Left lung (tissue), 4 donors: ENCODE measurements at regions not wholly inside any gene's neighbourhood (a gene's known extent, or its start where the extent isn't known, plus 50 kb on each side); places are given as distances from the start of the nearest gene placed in this dataset.

Source experiments
- ATAC-seq: fragments of 200-7000 bp; cut with Tn5 transposase; one replicate; pipeline ENCODE4 v1.9.1; 2020; ENCODE audit warnings: moderate library complexity
- DNase-seq, 4 donors: peaks; one replicate each; pipeline ENCODE4 v3.0.0-alpha.2; 2013 to 2020
- H3K27ac ChIP-seq, 2 donors: fragments of 200-600 bp; sonication (generic) in 1 of 2; one replicate each; pipeline versions ENCODE4 v1.5.0 to v1.8.0; 2020 to 2021
- H3K27me3 ChIP-seq, 2 donors: fragments of 200-600 bp; sonication (generic) in 1 of 2; one replicate each; pipeline versions ENCODE4 v1.5.0 to v1.8.0; 2020 to 2021
- H3K36me3 ChIP-seq, 2 donors: fragments of 200-600 bp; sonication (generic) in 1 of 2; one replicate each; pipeline versions ENCODE4 v1.5.0 to v1.8.0; 2020 to 2021
- H3K4me1 ChIP-seq, 2 donors: fragments of 200-600 bp; one replicate each; pipeline ENCODE4 v1.8.0; 2021
- H3K4me3 ChIP-seq, 2 donors: fragments of 200-600 bp; sonication (generic) in 1 of 2; one replicate each; pipeline versions ENCODE4 v1.5.0 to v1.8.0; 2020 to 2021; ENCODE audit warnings: mild to moderate bottlenecking in 1 of 2
- H3K9me3 ChIP-seq, 2 donors: fragments of 200-600 bp; sonication (generic) in 1 of 2; one replicate each; pipeline versions ENCODE4 v1.5.0 to v1.8.0; 2020 to 2021
- CTCF ChIP-seq, 2 donors: fragments of 200-600 bp; sonication (generic) in 1 of 2; IDR thresholded peaks; one replicate each; pipeline versions ENCODE4 v1.5.0 to v1.8.0; 2021; ENCODE audit warnings: antibody characterized with exemption in 2 of 2
- intact Hi-C, 2 donors: fragments of 100-400 bp; cut with DNase I; formaldehyde crosslinking; loops; one replicate each; pipeline versions ENCODE4 v1.11.2 to v1.14.2; 2022
- donor health status: DM: no; HTN: yes; CAD: no.
- donor health status: DM: no; HTN: no; CAD: no.

GRCh38 chr18:65477455-65477854 is 273.4 kb upstream of the CDH7 start:
- ATAC-seq (no peak), DNase-seq (no peak)
- H3K36me3 ChIP-seq, result no peaks in the 10 kb centered on the region
- intact Hi-C loops, result no loop called here
- no peak overlapping the region for H3K27ac ChIP-seq
- no peaks in the 10 kb centered on the region for H3K27me3 ChIP-seq
- no peak for TF ChIP-seq CTCF (IDR thresholded peaks at IDR 0.05)
- H3K4me1 ChIP-seq, result no peaks in the 10 kb centered on the region
- no peak overlapping the region for H3K4me3 ChIP-seq
- peaks cover 0 to 2% of the 10 kb centered on the region in 2 donors for H3K9me3 ChIP-seq

- Histone ChIP-seq H3K36me3 (no peaks in the 10 kb centered on the region), H3K9me3 (no peaks in the 10 kb centered on the region), H3K27me3 (no peaks in the 10 kb centered on the region), H3K27ac (no peak overlapping the region), H3K4me1 (no peaks in the 10 kb centered on the region), H3K4me3 (no peak overlapping the region)
- no peak for ATAC-seq
- intact Hi-C loops, result no loop called here
- DNase-seq, result no peak
- TF ChIP-seq CTCF (IDR thresholded peaks at IDR 0.05), result no peak
Observed at GRCh38 chr18:65468881-65469280, 281.9 kb upstream of the CDH7 start.

- H3K27ac ChIP-seq, result no peak overlapping the region
- DNase-seq (no peak), ATAC-seq (no peak)
- no peaks in the 10 kb centered on the region for H3K27me3 ChIP-seq
- intact Hi-C loops, result no loop called here
- no peaks in the 10 kb centered on the region for H3K36me3 ChIP-seq
- TF ChIP-seq CTCF (IDR thresholded peaks at IDR 0.05), result no peak
- H3K4me1 ChIP-seq, result no peaks in the 10 kb centered on the region
- H3K4me3 ChIP-seq, result no peak overlapping the region
- H3K9me3 ChIP-seq, result no peaks in the 10 kb centered on the region
Observed at GRCh38 chr18:65464361-65464760, 286.5 kb upstream of the CDH7 start.

GRCh38 chr18:65459741-65460140 is 291.1 kb upstream of the CDH7 start:
- Histone ChIP-seq H3K4me1 (no peaks in the 10 kb centered on the region), H3K9me3 (no peaks in the 10 kb centered on the region), H3K4me3 (no peak overlapping the region), H3K36me3 (no peaks in the 10 kb centered on the region), H3K27me3 (no peaks in the 10 kb centered on the region), H3K27ac (no peak overlapping the region)
- intact Hi-C loops, result no loop called here
- ATAC-seq (no peak), DNase-seq (no peak)
- TF ChIP-seq CTCF (IDR thresholded peaks at IDR 0.05), result no peak

GRCh38 chr18:65458871-65459270 is 291.9 kb upstream of the CDH7 start:
- Histone ChIP-seq H3K4me3 (no peak overlapping the region), H3K36me3 (no peaks in the 10 kb centered on the region), H3K4me1 (no peaks in the 10 kb centered on the region), H3K9me3 (no peaks in the 10 kb centered on the region), H3K27ac (no peak overlapping the region), H3K27me3 (no peaks in the 10 kb centered on the region)
- DNase-seq (no peak), ATAC-seq (no peak)
- TF ChIP-seq CTCF (IDR thresholded peaks at IDR 0.05), result no peak
- intact Hi-C loops, result no loop called here
